Ishikawa (cell line): ENCODE measurements at regions not wholly inside any gene's neighbourhood (a gene's known extent, or its start where the extent isn't known, plus 50 kb on each side); places are given as distances from the start of the nearest gene placed in this dataset.

ENCODE experiments used
- CEBPB ChIP-seq: IDR thresholded peaks from 2 replicates; pipeline ENCODE4 v1.6.1; 2012
- EP300 ChIP-seq: IDR thresholded peaks from 2 replicates; pipeline ENCODE4 v1.6.1; 2012; ENCODE audit warnings: borderline replicate concordance
- NFIC ChIP-seq: IDR thresholded peaks from 2 replicates; pipeline ENCODE4 v1.6.1; 2012
- RAD21 ChIP-seq: IDR thresholded peaks from 2 replicates; pipeline ENCODE4 v1.6.1; 2012; ENCODE audit warnings: low read depth
- TAF1 ChIP-seq: IDR thresholded peaks from 2 replicates; pipeline ENCODE4 v1.6.1; 2012; ENCODE audit warnings: low read depth, mild to moderate bottlenecking
- TCF12 ChIP-seq: IDR thresholded peaks from 2 replicates; pipeline ENCODE4 v1.6.1; 2012; ENCODE audit warnings: low read depth
- TEAD4 ChIP-seq: IDR thresholded peaks from 2 replicates; pipeline ENCODE4 v1.6.1; 2012
- YY1 ChIP-seq: IDR thresholded peaks from 2 replicates; pipeline ENCODE4 v1.6.1; 2012; ENCODE audit warnings: low read depth
- ZBTB7A ChIP-seq: IDR thresholded peaks from 2 replicates; pipeline ENCODE4 v1.6.1; 2012; ENCODE audit warnings: low read depth
- TF ChIP-seq, protein P1 (sequence below): IDR thresholded peaks from 2 replicates; pipeline ENCODE4 v1.6.1; 2012
- TF ChIP-seq, protein P2 (sequence below): IDR thresholded peaks from 2 replicates; pipeline ENCODE4 v1.6.1; 2012; ENCODE audit warnings: low read depth, mild to moderate bottlenecking
- TF ChIP-seq, protein P3 (sequence below): IDR thresholded peaks from 2 replicates; pipeline ENCODE4 v1.6.1; 2012

DNA sequence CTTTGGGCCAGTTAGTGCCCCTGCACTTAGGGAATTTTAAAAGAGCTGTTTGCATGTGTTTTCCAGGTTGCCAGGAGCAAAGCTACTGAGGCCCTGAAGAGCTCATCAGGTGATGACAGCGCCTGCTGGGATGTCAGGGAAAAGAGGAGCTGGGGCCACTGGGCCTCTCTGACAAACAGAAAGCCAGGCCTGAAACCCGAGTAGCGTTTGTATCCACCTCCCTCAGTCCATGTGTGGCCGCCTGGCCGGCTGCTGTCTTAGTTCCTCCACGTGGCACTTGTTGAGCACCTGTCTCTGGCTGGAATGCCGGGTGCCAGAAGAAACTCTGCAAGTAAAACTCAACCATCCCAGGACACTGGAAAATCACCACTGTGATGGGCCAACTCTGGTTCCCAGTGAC is 601.2 kb downstream of the CDH26 start:
- TF ChIP-seq CEBPB (no peak), ZBTB7A (no peak), EP300 (no peak), TAF1 (no peak), TEAD4 (no peak), YY1 (no peak), NFIC (no peak), RAD21 (no peak), TCF12 (no peak)
- TF ChIP-seq, protein P1, sequence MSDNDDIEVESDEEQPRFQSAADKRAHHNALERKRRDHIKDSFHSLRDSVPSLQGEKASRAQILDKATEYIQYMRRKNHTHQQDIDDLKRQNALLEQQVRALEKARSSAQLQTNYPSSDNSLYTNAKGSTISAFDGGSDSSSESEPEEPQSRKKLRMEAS, result no peak
- TF ChIP-seq, protein P2, sequence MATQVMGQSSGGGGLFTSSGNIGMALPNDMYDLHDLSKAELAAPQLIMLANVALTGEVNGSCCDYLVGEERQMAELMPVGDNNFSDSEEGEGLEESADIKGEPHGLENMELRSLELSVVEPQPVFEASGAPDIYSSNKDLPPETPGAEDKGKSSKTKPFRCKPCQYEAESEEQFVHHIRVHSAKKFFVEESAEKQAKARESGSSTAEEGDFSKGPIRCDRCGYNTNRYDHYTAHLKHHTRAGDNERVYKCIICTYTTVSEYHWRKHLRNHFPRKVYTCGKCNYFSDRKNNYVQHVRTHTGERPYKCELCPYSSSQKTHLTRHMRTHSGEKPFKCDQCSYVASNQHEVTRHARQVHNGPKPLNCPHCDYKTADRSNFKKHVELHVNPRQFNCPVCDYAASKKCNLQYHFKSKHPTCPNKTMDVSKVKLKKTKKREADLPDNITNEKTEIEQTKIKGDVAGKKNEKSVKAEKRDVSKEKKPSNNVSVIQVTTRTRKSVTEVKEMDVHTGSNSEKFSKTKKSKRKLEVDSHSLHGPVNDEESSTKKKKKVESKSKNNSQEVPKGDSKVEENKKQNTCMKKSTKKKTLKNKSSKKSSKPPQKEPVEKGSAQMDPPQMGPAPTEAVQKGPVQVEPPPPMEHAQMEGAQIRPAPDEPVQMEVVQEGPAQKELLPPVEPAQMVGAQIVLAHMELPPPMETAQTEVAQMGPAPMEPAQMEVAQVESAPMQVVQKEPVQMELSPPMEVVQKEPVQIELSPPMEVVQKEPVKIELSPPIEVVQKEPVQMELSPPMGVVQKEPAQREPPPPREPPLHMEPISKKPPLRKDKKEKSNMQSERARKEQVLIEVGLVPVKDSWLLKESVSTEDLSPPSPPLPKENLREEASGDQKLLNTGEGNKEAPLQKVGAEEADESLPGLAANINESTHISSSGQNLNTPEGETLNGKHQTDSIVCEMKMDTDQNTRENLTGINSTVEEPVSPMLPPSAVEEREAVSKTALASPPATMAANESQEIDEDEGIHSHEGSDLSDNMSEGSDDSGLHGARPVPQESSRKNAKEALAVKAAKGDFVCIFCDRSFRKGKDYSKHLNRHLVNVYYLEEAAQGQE, result no peak
- TF ChIP-seq, protein P3, sequence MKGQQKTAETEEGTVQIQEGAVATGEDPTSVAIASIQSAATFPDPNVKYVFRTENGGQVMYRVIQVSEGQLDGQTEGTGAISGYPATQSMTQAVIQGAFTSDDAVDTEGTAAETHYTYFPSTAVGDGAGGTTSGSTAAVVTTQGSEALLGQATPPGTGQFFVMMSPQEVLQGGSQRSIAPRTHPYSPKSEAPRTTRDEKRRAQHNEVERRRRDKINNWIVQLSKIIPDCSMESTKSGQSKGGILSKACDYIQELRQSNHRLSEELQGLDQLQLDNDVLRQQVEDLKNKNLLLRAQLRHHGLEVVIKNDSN, result no peak
